HG03196 (cell line): ENCODE measurements at regions not wholly inside any gene's neighbourhood (a gene's known extent, or its start where the extent isn't known, plus 50 kb on each side); places are given as distances from the start of the nearest gene placed in this dataset.
A peak's percentile ranks its signal among the peaks of the same experiment; 100 is the strongest.

ENCODE experiments used
- ATAC-seq: cut with Tn5 transposase; IDR thresholded peaks from one replicate; pipeline ENCODE4 v1.9.1; 2021; ENCODE audit not compliant: unreplicated experiment

DNA sequence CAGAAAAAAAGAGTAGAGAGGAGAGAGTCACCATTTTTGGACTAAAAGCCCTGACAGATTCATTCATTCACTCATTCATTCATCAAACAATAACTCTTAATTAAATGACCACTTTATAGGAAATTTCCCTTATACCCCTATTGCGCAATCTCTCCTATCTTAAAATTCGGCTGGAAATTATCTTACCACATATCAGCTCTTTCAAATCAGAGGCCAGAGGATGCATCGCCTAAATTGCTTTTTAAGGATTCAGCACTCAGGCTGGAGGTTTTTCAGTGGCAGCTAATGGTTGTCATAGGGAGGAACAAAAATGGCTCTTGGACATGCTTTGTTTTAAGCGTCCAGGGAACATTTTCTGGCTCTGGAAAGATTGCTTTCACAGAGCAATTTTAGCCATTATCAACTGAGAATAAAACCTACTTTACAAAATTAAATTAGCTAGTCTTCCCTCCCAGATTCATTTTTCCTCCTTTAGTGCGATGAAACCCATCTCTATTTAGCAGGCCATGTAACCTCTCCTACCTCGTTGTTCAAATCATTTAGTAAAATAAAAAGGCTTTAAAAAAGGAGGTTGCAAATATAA is 115.2 kb downstream of the OLFM4 start:
- ATAC-seq: no peak

DNA sequence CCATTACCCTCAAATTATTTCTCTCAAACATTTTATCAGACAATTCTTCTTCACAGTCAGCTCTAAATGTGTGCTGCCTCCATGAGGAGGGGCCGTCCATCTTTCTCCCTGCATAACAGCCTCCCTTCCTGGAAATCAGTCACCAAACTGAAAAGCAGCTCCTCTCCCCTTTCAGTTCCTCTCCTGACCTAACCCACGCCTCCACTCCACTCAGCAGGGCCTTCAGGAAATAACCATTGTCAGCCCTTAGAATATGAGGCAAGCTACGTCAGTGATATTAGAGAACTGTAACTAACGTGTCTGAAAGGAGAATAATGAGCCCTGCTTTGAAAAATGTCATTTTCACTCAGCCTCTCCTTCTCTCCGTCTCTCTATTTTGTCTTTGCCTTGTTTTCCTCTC is 116.2 kb downstream of the OLFM4 start:
- no peak for ATAC-seq

GRCh38 chr13:53150568-53150967 is 122.0 kb downstream of the OLFM4 start:
- ATAC-seq: no peak

GRCh38 chr13:53151336-53152056 is 122.9 kb downstream of the OLFM4 start:
- peak; percentile 98 for ATAC-seq

DNA sequence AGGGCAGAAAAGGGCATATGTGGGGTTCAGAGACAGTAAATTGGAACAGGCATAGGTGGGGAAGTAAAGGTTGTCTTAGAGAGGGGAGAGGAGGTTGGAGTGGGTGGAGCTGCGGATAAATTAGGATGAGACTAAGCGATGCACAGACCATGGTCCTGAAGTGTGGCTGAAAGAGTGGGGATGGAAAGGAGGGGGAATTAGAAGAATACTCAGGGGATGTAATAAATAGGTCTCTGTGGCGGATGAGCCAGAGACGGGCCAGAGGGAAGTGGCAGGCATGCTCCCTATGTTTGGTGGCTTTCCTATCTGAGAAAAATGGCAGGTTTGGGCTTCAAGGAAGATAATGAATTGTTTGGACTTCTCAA is 123.4 kb downstream of the OLFM4 start:
- ATAC-seq: no peak

- ATAC-seq: no peak
Observed at GRCh38 chr13:53158201-53158600, 129.6 kb downstream of the OLFM4 start.

- no peak for ATAC-seq
Observed at GRCh38 chr13:53159431-53159830, 130.8 kb downstream of the OLFM4 start.

DNA sequence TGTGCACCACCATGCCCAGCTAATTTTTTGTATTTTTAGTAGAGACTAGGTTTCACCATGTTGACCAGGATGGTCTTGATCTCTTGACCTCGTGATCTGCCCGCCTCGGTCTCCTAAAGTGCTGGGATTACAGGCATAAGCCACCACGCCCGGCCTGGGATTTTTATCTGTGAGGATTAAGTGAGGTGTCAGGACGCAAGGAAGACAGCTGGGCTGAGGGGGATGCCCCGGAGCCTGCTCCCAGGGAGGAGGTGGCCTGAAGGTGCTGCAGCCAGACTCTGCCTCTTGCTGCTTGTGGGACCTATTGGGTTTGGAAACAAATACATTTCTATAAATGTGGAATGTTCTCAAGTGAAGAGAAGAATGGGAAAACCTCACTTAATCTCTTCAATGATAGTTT is 131.6 kb downstream of the OLFM4 start:
- ATAC-seq: no peak

DNA sequence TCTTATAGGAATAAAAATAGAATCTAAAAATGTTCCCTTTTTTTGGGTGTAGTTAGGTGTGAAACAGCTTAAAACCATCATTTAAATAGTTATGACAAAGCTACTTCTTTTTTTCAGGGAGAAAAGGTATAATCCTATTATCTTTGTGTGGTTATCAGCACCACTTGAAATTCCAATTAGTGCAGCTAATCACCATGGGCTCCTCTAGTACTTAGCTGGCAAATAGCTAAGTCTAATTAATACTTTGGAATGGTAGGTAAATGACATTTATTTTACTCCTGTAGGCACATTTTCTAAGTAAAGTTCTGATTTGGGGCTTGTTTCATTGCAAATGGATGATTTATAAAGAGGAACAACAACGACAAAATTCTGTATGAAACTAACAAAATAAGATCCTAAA is 132.6 kb downstream of the OLFM4 start:
- no peak for ATAC-seq

- ATAC-seq: no peak
Observed at GRCh38 chr13:53165261-53165660, 136.6 kb downstream of the OLFM4 start.

- ATAC-seq: no peak
Observed at GRCh38 chr13:53167561-53167960, 138.9 kb downstream of the OLFM4 start.

DNA sequence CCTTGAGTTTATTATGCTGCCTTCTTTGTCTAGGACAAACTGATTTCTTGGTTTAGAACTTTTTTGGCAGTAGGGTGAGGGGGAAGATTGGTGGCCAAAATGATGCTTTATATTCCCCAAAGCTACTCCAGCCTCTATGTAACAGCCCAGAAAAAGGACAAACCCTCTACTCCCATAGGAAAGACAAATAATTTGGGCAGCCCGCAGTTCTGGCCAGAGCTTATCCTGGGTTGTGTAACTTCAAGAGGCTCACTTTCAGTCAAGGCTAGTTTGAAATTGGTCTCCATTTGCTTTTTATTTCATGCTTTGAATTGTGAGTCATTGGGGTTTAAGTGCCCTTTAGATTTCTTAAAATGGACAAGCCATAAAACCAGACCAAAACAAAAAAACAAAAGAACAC is 142.3 kb downstream of the OLFM4 start:
- ATAC-seq: no peak

- no peak for ATAC-seq
Observed at GRCh38 chr13:53174545-53174944, 145.9 kb downstream of the OLFM4 start.

- no peak for ATAC-seq
Observed at GRCh38 chr13:53180684-53181083, 152.1 kb downstream of the OLFM4 start.

- no peak for ATAC-seq
Observed at GRCh38 chr13:53182724-53183123, 154.1 kb downstream of the OLFM4 start.

DNA sequence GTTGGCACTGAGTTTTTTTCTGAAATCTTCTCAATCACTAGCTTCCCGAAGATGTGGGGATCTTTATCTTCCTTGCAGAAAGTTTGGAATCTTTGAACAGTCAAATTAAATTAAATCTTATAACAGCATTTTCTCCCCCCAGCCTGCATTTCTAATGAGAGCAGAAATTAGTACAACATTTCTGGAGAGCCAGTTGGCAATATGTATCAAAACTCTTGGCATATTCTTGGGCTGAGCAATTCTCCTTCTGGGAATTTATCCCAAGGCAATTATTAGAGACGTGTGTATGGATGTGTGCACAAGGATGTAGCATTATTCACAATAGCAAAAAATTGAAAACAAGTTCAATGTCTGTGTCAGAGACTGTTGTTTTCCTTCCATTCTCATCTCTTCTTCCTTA is 159.5 kb downstream of the OLFM4 start:
- no peak for ATAC-seq

DNA sequence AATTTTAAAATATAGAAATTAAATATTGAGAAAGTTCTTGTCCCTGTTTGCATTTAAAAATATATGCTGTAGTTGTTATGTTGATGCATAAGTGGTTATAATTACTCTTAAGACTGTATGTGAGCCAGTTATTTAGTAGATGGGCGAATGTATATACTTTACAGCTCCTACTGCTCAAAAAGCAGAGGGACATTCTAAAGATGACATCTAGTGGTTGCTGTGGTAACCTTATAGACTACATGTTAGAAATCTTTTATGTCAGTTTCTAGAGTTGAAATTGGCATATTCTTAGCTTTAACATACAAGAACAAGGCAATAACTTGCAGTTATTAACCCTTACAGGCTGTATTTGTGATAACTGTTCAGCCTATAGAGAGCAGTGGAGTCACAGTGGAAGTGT is 160.5 kb downstream of the OLFM4 start:
- ATAC-seq: no peak

- no peak for ATAC-seq
Observed at GRCh38 chr13:53191091-53191490, 162.5 kb downstream of the OLFM4 start.

GRCh38 chr13:53197424-53197823 is 168.8 kb downstream of the OLFM4 start:
- ATAC-seq: no peak

DNA sequence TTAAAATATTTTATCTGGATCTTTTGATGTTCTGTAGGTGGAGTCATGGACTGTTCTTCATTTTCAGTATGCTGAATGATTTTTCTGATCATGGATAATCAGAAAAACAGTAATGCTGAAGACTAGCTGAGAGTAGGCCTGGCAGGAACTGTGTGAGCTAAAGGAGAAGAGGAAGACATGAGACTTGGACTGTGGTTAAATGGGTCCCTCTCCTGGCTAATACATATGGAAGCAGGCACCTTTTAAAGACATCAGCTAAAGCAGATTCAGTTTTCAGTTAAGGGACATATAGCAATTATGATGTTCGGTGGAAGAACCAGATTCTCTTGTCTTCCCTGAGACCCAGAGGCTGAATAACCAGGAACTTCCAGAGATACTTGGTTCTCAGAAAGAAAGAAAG is 169.4 kb downstream of the OLFM4 start:
- no peak for ATAC-seq

DNA sequence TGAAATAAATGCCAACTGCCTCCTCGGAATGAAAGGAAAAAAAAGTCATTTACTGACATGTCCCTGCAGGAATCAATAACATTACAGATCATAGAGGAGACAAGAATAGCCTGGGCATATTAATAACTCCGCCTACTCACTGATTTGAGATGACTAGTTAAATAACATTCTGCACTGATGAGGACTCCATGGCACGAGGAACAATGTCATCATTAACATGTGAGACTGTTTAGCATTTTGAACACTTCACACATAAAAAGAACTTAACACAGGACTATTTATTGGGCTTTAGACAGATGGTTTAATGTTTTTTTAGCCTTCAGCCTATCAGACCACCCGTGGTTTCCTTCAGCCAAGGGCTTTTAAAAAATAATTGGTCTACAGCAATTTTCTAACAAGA is 170.1 kb downstream of the OLFM4 start:
- ATAC-seq: no peak

DNA sequence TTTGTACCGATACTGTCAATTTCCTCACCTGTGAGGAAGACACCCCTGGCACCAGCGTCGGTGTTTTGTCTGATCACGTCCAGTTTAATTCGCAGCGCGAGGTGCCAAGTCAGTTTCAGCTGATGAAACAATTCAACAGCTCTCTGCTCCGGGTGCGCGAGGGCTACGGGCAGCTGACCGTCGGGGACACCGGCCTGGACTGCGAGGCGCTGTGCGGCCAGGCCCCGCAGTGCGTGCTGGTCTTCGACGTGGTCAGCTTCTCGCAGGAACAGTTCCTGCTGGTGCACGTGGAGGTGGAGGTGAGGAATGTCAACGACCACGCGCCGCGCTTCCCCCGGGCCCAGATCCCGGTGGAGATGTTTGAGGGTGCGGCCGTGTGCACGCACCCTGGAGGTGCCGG is 171.5 kb downstream of the OLFM4 start:
- no peak for ATAC-seq
